Body of pancreas (tissue), 4 donors: ENCODE measurements at regions not wholly inside any gene's neighbourhood (a gene's known extent, or its start where the extent isn't known, plus 50 kb on each side); places are given as distances from the start of the nearest gene placed in this dataset. TPM values are rescaled to one million over a fixed set of nuclear protein-coding genes. Genes with fewer than 3 reads are reported as not detected.

Experiments
- ATAC-seq: fragments of 150-250 bp; one replicate; pipeline ENCODE4 v1.9.1; 2016
- DNase-seq, 4 donors: peaks; one replicate each; pipeline ENCODE4 v3.0.0-alpha.2; 2019
- H3K27ac ChIP-seq, 4 donors: fragments of 200-600 bp; sonication (generic); 1 replicate in 3 of 4; 2 replicates in 1 of 4; pipeline versions ENCODE4 v1.5.1 to v1.6.1; 2016 to 2019; ENCODE audit warnings: mild to moderate bottlenecking in 1 of 4, mixed read lengths in 1 of 4, moderate library complexity in 1 of 4
- H3K27me3 ChIP-seq, 2 donors: fragments of 200-600 bp; sonication (generic); one replicate each; pipeline ENCODE4 v1.6.0; 2016; ENCODE audit warnings: mild to moderate bottlenecking in 1 of 2
- H3K36me3 ChIP-seq, 2 donors: fragments of 200-600 bp; sonication (generic); replicated peaks in 1 of 2; 2 replicates each; pipeline ENCODE4 v1.5.1; 2016; ENCODE audit warnings: low read depth in 2 of 2; ENCODE audit not compliant: insufficient read depth in 1 of 2
- H3K4me1 ChIP-seq: fragments of 200-600 bp; sonication (generic); one replicate; pipeline ENCODE4 v1.6.0; 2016
- H3K4me3 ChIP-seq, 2 donors: fragments of 200-600 bp; sonication (generic); 1 replicate in 1 of 2; 2 replicates in 1 of 2; pipeline ENCODE4 v1.5.1; 2016 to 2019
- H3K9me3 ChIP-seq, 3 donors: fragments of 200-600 bp; sonication (generic); 1 replicate in 2 of 3; 2 replicates in 1 of 3; pipeline ENCODE4 v1.5.1; 2016
- CTCF ChIP-seq, 7 experiments: fragments of 450-650 bp in 4 of 7; fragments of 200-600 bp in 3 of 7; sonication (generic) in 3 of 7; IDR thresholded peaks; one replicate each; pipeline ENCODE4 v1.5.1; 2016 to 2019; ENCODE audit warnings: antibody characterized with exemption in 7 of 7
- POLR2A ChIP-seq, 3 donors: fragments of 450-650 bp; IDR thresholded peaks; one replicate each; pipeline ENCODE4 v1.6.1; 2016; ENCODE audit warnings: antibody characterized with exemption in 3 of 3, mild to moderate bottlenecking in 2 of 3
- WGBS, 2 donors: methylation state at CpG; one replicate each; pipeline ENCODE4 v1.1.5; 2017; 5-methylcytosine and 5-hydroxymethylcytosine counted together
- intact Hi-C: fragments of 100-400 bp; cut with DNase I; formaldehyde crosslinking; loops from one replicate; pipeline ENCODE4 v1.15.1; 2023
- small RNA-seq: library from RNA; depleted of rRNA; stranded (forward); fragments of <200 nt; gene quantifications from one replicate; pipeline ENCODE3, GENCODE V24; 2016

DNA sequence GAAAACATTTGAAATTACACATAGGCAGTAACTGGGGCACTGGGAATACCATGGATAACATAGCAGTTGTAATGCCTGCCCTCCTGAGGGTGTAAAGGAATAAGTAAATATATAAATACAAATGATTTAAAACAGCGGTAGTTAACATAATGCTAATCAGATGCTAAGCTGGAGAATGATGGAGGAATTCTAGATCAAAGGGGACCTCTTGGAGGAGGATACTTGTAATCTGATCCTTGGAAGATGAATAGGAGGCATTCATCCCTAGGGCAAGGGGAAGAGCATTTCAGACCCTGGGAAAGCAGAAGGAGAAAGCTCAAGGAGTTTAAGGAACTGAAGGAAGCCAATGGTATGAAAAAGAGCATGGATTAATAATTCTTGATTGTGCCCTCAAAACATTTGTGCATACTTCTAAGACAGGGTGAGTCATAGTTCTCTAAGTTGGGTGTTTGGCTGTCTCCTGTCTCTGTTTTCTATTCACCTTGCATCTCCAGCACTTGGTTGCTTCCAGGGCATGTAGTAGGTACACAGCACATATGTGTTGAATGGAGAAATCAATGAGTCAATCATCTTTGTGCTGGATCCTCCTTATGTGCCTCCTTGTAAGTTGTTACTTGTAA lies 54.8 kb upstream of the PLPP4 start:
- Histone ChIP-seq H3K9me3 (peaks cover 0 to 5% (median 0%) of the 10 kb centered on the region in 3 donors), H3K4me3 (no peak overlapping the region), H3K4me1 (no peaks in the 10 kb centered on the region), H3K36me3 (no peaks in the 10 kb centered on the region), H3K27ac (no peak overlapping the region), H3K27me3 (no peaks in the 10 kb centered on the region)
- DNase-seq (no peak), ATAC-seq (no peak)
- intact Hi-C loops = no loop called here
- WGBS, 2 donors = 71 to 93% methylated on average over 1 of the region's 1 CpG
- TF ChIP-seq POLR2A (IDR thresholded peaks at IDR 0.05) (no peak), CTCF (IDR thresholded peaks at IDR 0.05) (no peak)

GRCh38 chr10:120403109-120403508 lies 53.9 kb upstream of the PLPP4 start:
- TF ChIP-seq POLR2A (IDR thresholded peaks at IDR 0.05) = no peak
- no peak for TF ChIP-seq CTCF (IDR thresholded peaks at IDR 0.05)
- no peak for ATAC-seq
- 70 to 81% methylated on average over 3 of the region's 3 CpGs for WGBS, 2 donors
- no peak overlapping the region for H3K4me3 ChIP-seq
- H3K4me1 ChIP-seq = no peaks in the 10 kb centered on the region
- intact Hi-C loops = no loop called here
- no peak overlapping the region for H3K27ac ChIP-seq
- peaks cover 0 to 5% (median 0%) of the 10 kb centered on the region in 3 donors for H3K9me3 ChIP-seq
- no peaks in the 10 kb centered on the region for H3K36me3 ChIP-seq
- H3K27me3 ChIP-seq = no peaks in the 10 kb centered on the region
- no peak for DNase-seq

DNA sequence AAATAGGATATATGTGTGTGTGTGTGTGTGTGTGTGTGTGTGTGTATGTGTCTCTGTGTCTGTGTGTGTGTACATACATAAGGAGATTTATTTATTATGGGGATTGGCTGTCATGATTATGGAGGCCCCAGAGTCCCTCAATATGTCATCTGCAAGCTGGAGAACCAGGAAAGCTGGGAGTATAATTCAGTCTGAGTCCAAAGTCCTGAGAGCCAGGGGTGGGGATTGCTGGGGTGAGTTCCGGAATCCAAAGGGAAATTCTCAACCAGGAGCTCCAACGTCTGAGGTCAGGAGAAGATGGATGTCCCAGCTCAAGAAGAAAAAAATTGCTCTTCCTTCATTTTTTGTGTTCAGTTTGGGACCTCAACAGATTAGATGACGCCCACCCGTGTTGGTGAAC lies 50.7 kb upstream of the PLPP4 start:
- no peak overlapping the region for H3K4me3 ChIP-seq
- no peak for TF ChIP-seq POLR2A (IDR thresholded peaks at IDR 0.05)
- TF ChIP-seq CTCF (IDR thresholded peaks at IDR 0.05) = no peak
- H3K27me3 ChIP-seq = no peaks in the 10 kb centered on the region
- ATAC-seq (no peak), DNase-seq (no peak)
- no peaks in the 10 kb centered on the region for H3K9me3 ChIP-seq
- H3K36me3 ChIP-seq = no peaks in the 10 kb centered on the region
- WGBS, 2 donors = 69 to 78% methylated on average over 4 of the region's 4 CpGs
- H3K4me1 ChIP-seq = no peaks in the 10 kb centered on the region
- no peak overlapping the region for H3K27ac ChIP-seq
- intact Hi-C loops = no loop called here

Small RNAs in the stretch of these regions (small RNA-seq; reads per million reads assigned to genes)
- not detected for gene AL355298.1
